Neural crest cell (in vitro differentiated cells): ENCODE measurements at regions not wholly inside any gene's neighbourhood (a gene's known extent, or its start where the extent isn't known, plus 50 kb on each side); places are given as distances from the start of the nearest gene placed in this dataset.

ENCODE experiments used
- DNase-seq: peaks from one replicate; pipeline ENCODE4 v3.0.0; 2021; ENCODE audit warnings: low read depth, mixed read lengths, low spot score
- H3K27ac Mint-ChIP-seq: one replicate; pipeline ENCODE4 v1.8.0; 2021; ENCODE audit warnings: mild to moderate bottlenecking, mixed read lengths; ENCODE audit not compliant: unreplicated experiment
- H3K27me3 Mint-ChIP-seq: 2 replicates; pipeline ENCODE4 v1.8.0; 2021; ENCODE audit warnings: low read depth, mild to moderate bottlenecking, mixed read lengths
- H3K36me3 Mint-ChIP-seq: 2 replicates; pipeline ENCODE4 v1.8.0; 2021; ENCODE audit warnings: low read depth, mild to moderate bottlenecking, mixed read lengths
- H3K4me1 Mint-ChIP-seq: 2 replicates; pipeline ENCODE4 v1.8.0; 2021; ENCODE audit warnings: mixed read lengths
- H3K4me3 Mint-ChIP-seq: one replicate; pipeline ENCODE4 v1.8.0; 2021; ENCODE audit warnings: mild to moderate bottlenecking, mixed read lengths
- H3K9me3 Mint-ChIP-seq: 2 replicates; pipeline ENCODE4 v1.8.0; 2021; ENCODE audit warnings: mixed read lengths
- CTCF ChIP-seq: fragments of 200-600 bp; sonication (generic); conservative IDR thresholded peaks from 2 replicates; pipeline ENCODE4 v1.5.0; 2021; ENCODE audit warnings: antibody characterized with exemption, mild to moderate bottlenecking

- TF ChIP-seq CTCF: no peak
- DNase-seq: no peak
- Mint-ChIP-seq H3K9me3 (peaks cover 5% of the 10 kb centered on the region), H3K4me1 (no peaks in the 10 kb centered on the region), H3K27me3 (no peaks in the 10 kb centered on the region), H3K4me3 (no peak overlapping the region), H3K36me3 (no peaks in the 10 kb centered on the region), H3K27ac (no peak overlapping the region)
Observed at GRCh38 chr5:163649514-163649913, 144.1 kb downstream of the MAT2B start.

- Mint-ChIP-seq H3K27me3 (no peaks in the 10 kb centered on the region), H3K36me3 (peaks cover 2% of the 10 kb centered on the region), H3K4me1 (no peaks in the 10 kb centered on the region), H3K4me3 (no peak overlapping the region), H3K9me3 (peaks cover 5% of the 10 kb centered on the region), H3K27ac (no peak overlapping the region)
- no peak for TF ChIP-seq CTCF
- no peak for DNase-seq
Observed at GRCh38 chr5:163653526-163653925, 148.1 kb downstream of the MAT2B start.

- Mint-ChIP-seq H3K4me1 (no peaks in the 10 kb centered on the region), H3K9me3 (peaks cover 3% of the 10 kb centered on the region), H3K27ac (no peak overlapping the region), H3K4me3 (no peak overlapping the region), H3K27me3 (no peaks in the 10 kb centered on the region), H3K36me3 (peaks cover 2% of the 10 kb centered on the region)
- no peak for DNase-seq
- TF ChIP-seq CTCF: no peak
Observed at GRCh38 chr5:163658702-163659567, 153.5 kb downstream of the MAT2B start.

GRCh38 chr5:163659568-163659902, 154.1 kb downstream of the MAT2B start:
- no peaks in the 10 kb centered on the region for H3K4me1 Mint-ChIP-seq
- H3K27ac Mint-ChIP-seq: no peak overlapping the region
- H3K36me3 Mint-ChIP-seq: peaks cover 2% of the 10 kb centered on the region
- H3K4me3 Mint-ChIP-seq: no peak overlapping the region
- H3K9me3 Mint-ChIP-seq: no peaks in the 10 kb centered on the region
- DNase-seq: no peak
- no peak for TF ChIP-seq CTCF
- no peaks in the 10 kb centered on the region for H3K27me3 Mint-ChIP-seq

- Mint-ChIP-seq H3K9me3 (no peaks in the 10 kb centered on the region), H3K27ac (no peak overlapping the region), H3K4me3 (no peak overlapping the region), H3K27me3 (no peaks in the 10 kb centered on the region), H3K4me1 (no peaks in the 10 kb centered on the region), H3K36me3 (no peaks in the 10 kb centered on the region)
- no peak for DNase-seq
- no peak for TF ChIP-seq CTCF
Observed at GRCh38 chr5:163660486-163660885, 155.1 kb downstream of the MAT2B start.
